ENCODE measurements at regions not wholly inside any gene's neighbourhood (a gene's known extent, or its start where the extent isn't known, plus 50 kb on each side); places are given as distances from the start of the nearest gene placed in this dataset.

DNA sequence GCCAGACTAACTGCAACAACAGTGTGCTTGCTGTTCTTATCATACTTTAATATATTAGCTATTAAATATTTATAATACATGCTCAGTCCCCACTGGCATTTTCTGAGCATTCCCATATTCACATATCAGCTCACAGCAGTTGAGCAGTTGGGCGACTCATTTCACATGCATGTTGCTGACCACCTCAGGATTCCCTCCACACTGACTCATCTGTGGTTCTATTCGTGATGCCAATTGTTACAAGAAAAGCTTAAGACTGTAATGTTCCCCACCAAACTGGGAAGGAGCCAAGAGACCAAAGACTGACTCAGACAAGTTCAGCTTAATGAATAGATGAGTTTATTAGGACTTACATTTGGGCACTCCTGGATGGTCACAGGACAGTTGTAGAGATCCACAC is 100.3 kb upstream of the KIF2B start:
- no peaks in the 10 kb centered on the region for H3K27me3 ChIP-seq (ENCODE audit: insufficient read depth)
- H3K4me1 ChIP-seq (ENCODE audit: control insufficient read depth in 1 of 2, insufficient read depth in 2 of 2, low read depth in 1 of 2, low read length in 1 of 2), result peaks cover 4 to 5% of the 10 kb centered on the region in 2 experiments; a peak in 3 of 4 replicates
- no peak overlapping the region for H3K4me3 ChIP-seq (ENCODE audit: low read depth in 2 of 2, low read length in 1 of 2)
- peak overlapping the region; percentile 35 for H3K4me2 ChIP-seq
- ChIA-PET CTCF (interaction anchor here (0.7 kb wide), 1 partner anchor 25 kb away, joined by 3 read pairs; no protein-coding TSS in a partner anchor), POLR2A (no interaction called here)
- 10% methylated on average over 2 of the region's 2 CpGs for WGBS (ENCODE audit: low lambda C conversion rate)
- no peak for DNase-seq
- peaks cover 25% of the 10 kb centered on the region for H3F3A ChIP-seq (replicated peaks; ENCODE audit: insufficient read depth)
- H2AFZ ChIP-seq (ENCODE audit: low read depth), result peak overlapping the region; percentile 57; the same call in 1 of the 2 replicates
- no peaks in the 10 kb centered on the region for H3K9me2 ChIP-seq
- H3K36me3 ChIP-seq (replicated peaks in 1 of 2; ENCODE audit: control insufficient read depth in 1 of 2, insufficient read depth in 2 of 2, low read length in 1 of 2), result no peaks in the 10 kb centered on the region
- H3K9ac ChIP-seq, result peak overlapping the region; percentile 57; the same call in 1 of the 2 replicates
- H3K27ac ChIP-seq (ENCODE audit: low read depth in 2 of 2, low read length in 1 of 2), result peak overlapping the region in 1 of 2 experiments; percentile 85; a peak in 2 of 4 replicates
- TF ChIP-seq FOXM1 (IDR thresholded peaks at IDR 0.05; ENCODE audit: low read depth) (peak; percentile 64; the same call in 1 of the 2 replicates), JUND (IDR thresholded peaks at IDR 0.05) (peak; percentile 94), RXRA (IDR thresholded peaks at IDR 0.05; ENCODE audit: borderline replicate concordance, low read depth) (peak; percentile 19; the same call in 1 of the 2 replicates), TEAD4 (IDR thresholded peaks at IDR 0.05; ENCODE audit: borderline replicate concordance, insufficient read depth) (peak; percentile 87), FOSL2 (IDR thresholded peaks at IDR 0.05; ENCODE audit: borderline replicate concordance, low read depth) (peak; percentile 97), POLR2AphosphoS5 (IDR thresholded peaks at IDR 0.05; ENCODE audit: low read depth, low read length) (peak; percentile 61; the same call in 1 of the 2 replicates), EP300 (IDR thresholded peaks at IDR 0.05; ENCODE audit: borderline replicate concordance in 1 of 2, low read depth in 1 of 2, low read length in 1 of 2) (peak in 1 of 2 experiments; percentile 94; a peak in 2 of 4 replicates), MEF2A (IDR thresholded peaks at IDR 0.05; ENCODE audit: borderline replicate concordance, low read depth) (0 out of 2 replicates have a peak, but pooled peaks have one; percentile 56), MXI1 (IDR thresholded peaks at IDR 0.05; ENCODE audit: low read depth, low read length) (no peak), NFIC (IDR thresholded peaks at IDR 0.05; ENCODE audit: borderline replicate concordance) (peak; percentile 97), TCF12 (IDR thresholded peaks at IDR 0.05) (peak; percentile 88), RFX5 (IDR thresholded peaks at IDR 0.05; ENCODE audit: low read length) (no peak), TAF1 (IDR thresholded peaks at IDR 0.05; ENCODE audit: borderline replicate concordance, low read depth, low read length) (peak; percentile 17; the same call in 1 of the 2 replicates)
- TF ChIP-seq, protein P1, sequence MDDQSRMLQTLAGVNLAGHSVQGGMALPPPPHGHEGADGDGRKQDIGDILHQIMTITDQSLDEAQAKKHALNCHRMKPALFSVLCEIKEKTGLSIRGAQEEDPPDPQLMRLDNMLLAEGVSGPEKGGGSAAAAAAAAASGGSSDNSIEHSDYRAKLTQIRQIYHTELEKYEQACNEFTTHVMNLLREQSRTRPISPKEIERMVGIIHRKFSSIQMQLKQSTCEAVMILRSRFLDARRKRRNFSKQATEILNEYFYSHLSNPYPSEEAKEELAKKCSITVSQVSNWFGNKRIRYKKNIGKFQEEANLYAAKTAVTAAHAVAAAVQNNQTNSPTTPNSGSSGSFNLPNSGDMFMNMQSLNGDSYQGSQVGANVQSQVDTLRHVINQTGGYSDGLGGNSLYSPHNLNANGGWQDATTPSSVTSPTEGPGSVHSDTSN (IDR thresholded peaks at IDR 0.05), result peak; percentile 89
- TF ChIP-seq, protein P2, sequence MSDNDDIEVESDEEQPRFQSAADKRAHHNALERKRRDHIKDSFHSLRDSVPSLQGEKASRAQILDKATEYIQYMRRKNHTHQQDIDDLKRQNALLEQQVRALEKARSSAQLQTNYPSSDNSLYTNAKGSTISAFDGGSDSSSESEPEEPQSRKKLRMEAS (IDR thresholded peaks at IDR 0.05; ENCODE audit: low read depth), result 0 out of 2 replicates have a peak, but pooled peaks have one; percentile 4
- TF ChIP-seq, protein P3, sequence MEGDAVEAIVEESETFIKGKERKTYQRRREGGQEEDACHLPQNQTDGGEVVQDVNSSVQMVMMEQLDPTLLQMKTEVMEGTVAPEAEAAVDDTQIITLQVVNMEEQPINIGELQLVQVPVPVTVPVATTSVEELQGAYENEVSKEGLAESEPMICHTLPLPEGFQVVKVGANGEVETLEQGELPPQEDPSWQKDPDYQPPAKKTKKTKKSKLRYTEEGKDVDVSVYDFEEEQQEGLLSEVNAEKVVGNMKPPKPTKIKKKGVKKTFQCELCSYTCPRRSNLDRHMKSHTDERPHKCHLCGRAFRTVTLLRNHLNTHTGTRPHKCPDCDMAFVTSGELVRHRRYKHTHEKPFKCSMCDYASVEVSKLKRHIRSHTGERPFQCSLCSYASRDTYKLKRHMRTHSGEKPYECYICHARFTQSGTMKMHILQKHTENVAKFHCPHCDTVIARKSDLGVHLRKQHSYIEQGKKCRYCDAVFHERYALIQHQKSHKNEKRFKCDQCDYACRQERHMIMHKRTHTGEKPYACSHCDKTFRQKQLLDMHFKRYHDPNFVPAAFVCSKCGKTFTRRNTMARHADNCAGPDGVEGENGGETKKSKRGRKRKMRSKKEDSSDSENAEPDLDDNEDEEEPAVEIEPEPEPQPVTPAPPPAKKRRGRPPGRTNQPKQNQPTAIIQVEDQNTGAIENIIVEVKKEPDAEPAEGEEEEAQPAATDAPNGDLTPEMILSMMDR (IDR thresholded peaks at IDR 0.05), result no peak
- TF ChIP-seq, protein P4, sequence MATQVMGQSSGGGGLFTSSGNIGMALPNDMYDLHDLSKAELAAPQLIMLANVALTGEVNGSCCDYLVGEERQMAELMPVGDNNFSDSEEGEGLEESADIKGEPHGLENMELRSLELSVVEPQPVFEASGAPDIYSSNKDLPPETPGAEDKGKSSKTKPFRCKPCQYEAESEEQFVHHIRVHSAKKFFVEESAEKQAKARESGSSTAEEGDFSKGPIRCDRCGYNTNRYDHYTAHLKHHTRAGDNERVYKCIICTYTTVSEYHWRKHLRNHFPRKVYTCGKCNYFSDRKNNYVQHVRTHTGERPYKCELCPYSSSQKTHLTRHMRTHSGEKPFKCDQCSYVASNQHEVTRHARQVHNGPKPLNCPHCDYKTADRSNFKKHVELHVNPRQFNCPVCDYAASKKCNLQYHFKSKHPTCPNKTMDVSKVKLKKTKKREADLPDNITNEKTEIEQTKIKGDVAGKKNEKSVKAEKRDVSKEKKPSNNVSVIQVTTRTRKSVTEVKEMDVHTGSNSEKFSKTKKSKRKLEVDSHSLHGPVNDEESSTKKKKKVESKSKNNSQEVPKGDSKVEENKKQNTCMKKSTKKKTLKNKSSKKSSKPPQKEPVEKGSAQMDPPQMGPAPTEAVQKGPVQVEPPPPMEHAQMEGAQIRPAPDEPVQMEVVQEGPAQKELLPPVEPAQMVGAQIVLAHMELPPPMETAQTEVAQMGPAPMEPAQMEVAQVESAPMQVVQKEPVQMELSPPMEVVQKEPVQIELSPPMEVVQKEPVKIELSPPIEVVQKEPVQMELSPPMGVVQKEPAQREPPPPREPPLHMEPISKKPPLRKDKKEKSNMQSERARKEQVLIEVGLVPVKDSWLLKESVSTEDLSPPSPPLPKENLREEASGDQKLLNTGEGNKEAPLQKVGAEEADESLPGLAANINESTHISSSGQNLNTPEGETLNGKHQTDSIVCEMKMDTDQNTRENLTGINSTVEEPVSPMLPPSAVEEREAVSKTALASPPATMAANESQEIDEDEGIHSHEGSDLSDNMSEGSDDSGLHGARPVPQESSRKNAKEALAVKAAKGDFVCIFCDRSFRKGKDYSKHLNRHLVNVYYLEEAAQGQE (IDR thresholded peaks at IDR 0.05; ENCODE audit: low read depth, low read length), result 0 out of 2 replicates have a peak, but pooled peaks have one; percentile 33
- TF ChIP-seq, protein P5, sequence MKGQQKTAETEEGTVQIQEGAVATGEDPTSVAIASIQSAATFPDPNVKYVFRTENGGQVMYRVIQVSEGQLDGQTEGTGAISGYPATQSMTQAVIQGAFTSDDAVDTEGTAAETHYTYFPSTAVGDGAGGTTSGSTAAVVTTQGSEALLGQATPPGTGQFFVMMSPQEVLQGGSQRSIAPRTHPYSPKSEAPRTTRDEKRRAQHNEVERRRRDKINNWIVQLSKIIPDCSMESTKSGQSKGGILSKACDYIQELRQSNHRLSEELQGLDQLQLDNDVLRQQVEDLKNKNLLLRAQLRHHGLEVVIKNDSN (IDR thresholded peaks at IDR 0.05; ENCODE audit: borderline replicate concordance, low read depth), result no peak
- H3K79me2 ChIP-seq (ENCODE audit: insufficient read depth), result no peaks in the 10 kb centered on the region
- no peaks in the 10 kb centered on the region for H4K20me1 ChIP-seq (ENCODE audit: insufficient read depth)
- no peaks in the 10 kb centered on the region for H3K9me3 ChIP-seq
